Left lobe of liver (tissue), 2 donors: ENCODE measurements at regions not wholly inside any gene's neighbourhood (a gene's known extent, or its start where the extent isn't known, plus 50 kb on each side); places are given as distances from the start of the nearest gene placed in this dataset.
A peak's percentile ranks its signal among the peaks of the same experiment; 100 is the strongest.

ENCODE experiments used
- ATAC-seq: fragments of 200-7000 bp; cut with Tn5 transposase; one replicate; pipeline ENCODE4 v1.9.1; 2020; ENCODE audit warnings: mild to moderate bottlenecking, moderate library complexity
- DNase-seq: peaks from one replicate; pipeline ENCODE4 v3.0.0-alpha.2; 2020; ENCODE audit warnings: low spot score
- donor health status: DM: no; HTN: no; CAD: no; lungs with moderate emphysema.
- donor health status: DM: no; HTN: yes; CAD: no.

- DNase-seq = no peak
- ATAC-seq = no peak
Measured at GRCh38 chr11:112770487-112770886, 190.7 kb upstream of the NCAM1 start.

GRCh38 chr11:112771851-112772250 lies 189.4 kb upstream of the NCAM1 start:
- ATAC-seq (no peak), DNase-seq (no peak)

DNA sequence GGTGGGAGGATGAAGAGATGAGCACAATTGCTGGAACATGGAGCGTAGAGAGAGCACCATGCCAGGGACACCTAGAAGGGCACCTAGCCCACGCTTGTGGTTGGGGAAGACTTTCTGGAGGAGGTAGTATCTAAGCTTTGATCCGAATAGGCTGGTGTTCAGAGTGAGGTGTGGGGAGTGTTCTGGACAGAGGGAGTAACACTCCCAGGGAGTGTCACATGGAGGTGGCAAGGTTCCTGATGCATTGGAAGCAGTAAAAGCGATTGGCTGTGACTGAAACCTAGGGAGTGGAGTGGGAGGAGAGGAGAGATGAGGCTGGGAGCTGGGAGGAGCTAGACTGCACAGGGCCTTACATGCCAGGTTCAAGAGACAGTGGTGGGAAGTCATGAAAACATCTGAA lies 188.0 kb upstream of the NCAM1 start:
- no peak for ATAC-seq

GRCh38 chr11:112776834-112777233 lies 184.4 kb upstream of the NCAM1 start:
- ATAC-seq (no peak), DNase-seq (no peak)

More for the DNA sequence above, 188.0 kb upstream of the NCAM1 start:
- no peak for DNase-seq

- DNase-seq = no peak
- ATAC-seq = no peak
Measured at GRCh38 chr11:112777283-112777751, 183.9 kb upstream of the NCAM1 start.

GRCh38 chr11:112778091-112778876 lies 182.9 kb upstream of the NCAM1 start:
- ATAC-seq = no peak
- no peak for DNase-seq

- no peak for ATAC-seq
- DNase-seq = no peak
Measured at GRCh38 chr11:112778877-112779266, 182.3 kb upstream of the NCAM1 start.

DNA sequence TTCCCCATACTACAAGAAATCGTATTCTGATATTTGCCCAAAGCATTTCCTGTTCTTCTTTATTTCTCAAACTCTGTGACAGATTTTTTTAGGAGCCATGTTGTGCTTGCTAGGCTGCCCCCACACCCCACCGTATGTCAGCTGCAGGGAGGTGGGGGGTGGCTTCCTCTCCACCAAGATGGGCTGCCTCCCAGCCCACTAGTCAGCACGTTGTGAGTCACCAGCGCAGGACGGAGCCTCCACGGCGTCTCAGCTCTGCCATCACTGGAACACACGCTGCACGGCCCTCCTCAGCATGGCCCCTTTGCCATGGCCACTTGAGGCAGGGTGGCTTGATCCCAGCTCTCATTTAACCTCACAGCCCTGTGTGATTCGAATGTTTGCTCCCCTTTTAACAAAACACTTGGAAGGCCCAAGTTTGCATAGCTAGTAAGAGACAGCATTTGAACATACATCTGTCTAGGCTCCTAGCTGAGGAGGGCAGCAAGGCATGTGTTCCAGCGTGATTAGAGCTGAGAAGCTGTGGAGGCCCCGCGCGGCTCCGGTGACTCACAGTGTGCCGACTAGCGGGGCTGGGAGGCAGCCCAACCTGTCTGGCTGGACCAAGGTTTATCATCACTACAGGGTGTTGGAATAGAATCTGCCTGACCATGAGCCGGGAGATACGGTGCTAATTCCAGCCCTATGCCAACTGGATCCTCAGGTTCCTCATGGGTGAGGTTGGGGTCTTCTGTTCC lies 180.7 kb upstream of the NCAM1 start:
- no peak for ATAC-seq
- no peak for DNase-seq

DNA sequence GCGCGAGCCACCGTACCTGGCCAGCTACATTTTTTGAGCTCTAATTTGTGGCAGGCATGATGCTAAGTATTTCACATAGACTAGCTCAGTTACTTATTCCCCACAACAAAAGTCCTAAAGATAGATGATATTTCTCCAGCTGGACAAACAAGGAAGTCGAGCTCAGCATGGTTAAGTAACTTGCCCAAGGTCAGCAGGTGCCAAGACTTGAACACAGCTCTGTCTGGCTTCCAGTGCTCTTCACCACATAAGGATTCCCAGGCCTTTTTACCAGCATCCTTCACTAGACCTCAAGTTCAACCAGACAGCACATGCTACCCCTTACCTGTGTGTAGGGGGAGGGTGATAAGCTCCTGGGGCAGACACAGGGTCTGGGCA lies 177.3 kb upstream of the NCAM1 start:
- no peak for DNase-seq
- ATAC-seq = no peak

GRCh38 chr11:112784323-112785073 lies 176.7 kb upstream of the NCAM1 start:
- ATAC-seq = peak; percentile 59
- no peak for DNase-seq

- DNase-seq (no peak), ATAC-seq (no peak)
Measured at GRCh38 chr11:112785149-112785548, 176.1 kb upstream of the NCAM1 start.

DNA sequence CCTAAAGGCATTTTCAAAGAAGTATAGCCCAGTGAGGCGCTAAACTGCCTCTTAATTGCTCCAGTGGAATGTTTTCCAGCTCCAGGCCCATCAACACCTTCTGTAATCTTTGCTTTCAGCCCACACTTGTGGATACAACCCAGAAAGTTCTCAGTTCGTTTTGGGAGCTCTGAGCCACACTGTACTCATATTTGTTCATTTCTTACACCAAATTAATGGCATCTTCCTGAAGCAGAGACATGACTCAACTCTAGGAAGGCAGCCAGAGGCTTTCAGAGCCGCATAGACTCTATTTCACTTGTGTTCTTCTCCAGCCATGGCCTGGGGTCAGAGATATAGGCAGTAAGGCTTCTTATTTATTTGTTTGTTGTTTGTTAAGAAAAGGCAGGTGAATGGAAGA lies 175.5 kb upstream of the NCAM1 start:
- no peak for ATAC-seq

GRCh38 chr11:112786196-112786595 lies 175.0 kb upstream of the NCAM1 start:
- no peak for ATAC-seq
- no peak for DNase-seq

More for the DNA sequence above, 175.5 kb upstream of the NCAM1 start:
- no peak for DNase-seq

GRCh38 chr11:112786886-112787530 lies 174.2 kb upstream of the NCAM1 start:
- ATAC-seq (no peak), DNase-seq (no peak)

GRCh38 chr11:112789481-112789880 lies 171.7 kb upstream of the NCAM1 start:
- ATAC-seq (no peak), DNase-seq (no peak)

- DNase-seq (no peak), ATAC-seq (no peak)
Measured at GRCh38 chr11:112790286-112790685, 170.9 kb upstream of the NCAM1 start.

DNA sequence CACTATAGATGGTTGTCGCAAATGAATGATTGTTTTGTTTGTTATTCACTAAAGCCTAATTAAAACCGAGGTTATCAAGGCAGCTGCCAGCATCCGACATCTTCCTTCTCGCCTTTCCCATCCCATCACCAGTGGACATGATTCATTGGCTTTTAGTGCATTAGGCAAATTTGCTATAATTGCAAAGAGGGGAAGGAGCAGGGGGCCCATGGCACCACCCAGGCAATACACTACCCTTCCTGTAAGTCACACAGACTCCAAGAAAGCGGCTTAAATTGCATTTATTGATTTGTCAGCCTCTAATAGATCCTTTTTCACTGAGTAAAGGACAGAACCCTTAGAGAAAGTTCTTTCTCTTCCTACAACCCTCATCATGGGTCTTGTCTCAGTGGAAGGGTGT lies 169.2 kb upstream of the NCAM1 start:
- no peak for ATAC-seq

DNA sequence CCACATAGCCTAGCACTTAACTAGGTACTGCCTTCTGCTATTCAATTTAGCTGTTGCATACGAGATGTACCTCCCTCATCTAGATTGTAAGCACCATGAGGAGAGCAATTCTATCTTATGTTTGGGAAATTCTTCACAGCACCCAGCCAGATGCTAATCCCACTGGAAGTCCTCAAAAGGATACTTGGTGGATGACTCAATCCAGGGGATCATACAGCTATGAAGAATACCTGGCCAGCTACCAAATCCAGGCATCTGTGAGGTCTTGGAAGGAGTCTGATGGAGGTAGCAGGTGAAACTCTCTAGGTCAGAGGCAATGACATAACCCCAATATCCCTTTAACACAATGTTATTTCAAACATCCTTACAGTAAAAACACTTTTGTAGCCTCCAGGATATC lies 167.8 kb upstream of the NCAM1 start:
- DNase-seq (no peak), ATAC-seq (no peak)

More for the DNA sequence above, 169.2 kb upstream of the NCAM1 start:
- no peak for DNase-seq

GRCh38 chr11:112794331-112794846 lies 166.8 kb upstream of the NCAM1 start:
- ATAC-seq = no peak

DNA sequence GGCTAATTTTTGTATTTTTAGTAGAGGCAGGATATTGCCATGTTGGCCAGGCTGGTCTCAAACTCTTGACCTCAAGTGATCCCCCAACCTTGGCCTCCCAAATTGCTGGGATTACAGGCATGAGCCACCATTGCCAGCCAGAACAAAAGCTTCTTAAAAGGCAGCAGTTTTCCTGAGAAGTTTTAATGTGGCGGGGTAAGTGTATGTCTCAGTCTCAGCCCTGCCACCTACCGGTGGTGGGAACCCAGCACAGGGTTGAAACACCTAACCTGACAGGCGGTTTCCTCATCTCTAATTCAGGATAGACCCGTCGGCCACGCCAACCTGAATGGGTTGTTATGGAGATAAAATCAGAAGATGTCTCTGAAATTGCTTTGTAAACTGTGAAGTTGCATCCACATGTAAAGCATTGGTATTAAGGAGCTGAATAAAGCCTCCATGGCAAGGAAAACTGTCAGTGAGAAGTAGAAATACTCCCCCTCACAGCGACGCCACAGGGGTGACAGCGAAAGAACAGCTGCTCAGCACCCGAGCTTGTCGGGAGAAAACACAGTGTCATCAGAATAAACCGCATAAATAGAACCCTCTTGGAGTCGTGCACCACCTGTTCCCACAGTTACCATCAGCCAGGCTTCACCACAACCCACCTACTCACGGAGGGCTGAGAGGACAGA lies 165.9 kb upstream of the NCAM1 start:
- ATAC-seq (peak; percentile 72), DNase-seq (no peak)

More at GRCh38 chr11:112794331-112794846, 166.8 kb upstream of the NCAM1 start:
- DNase-seq = no peak
